ENCODE measurements at regions not wholly inside any gene's neighbourhood (a gene's known extent, or its start where the extent isn't known, plus 50 kb on each side); places are given as distances from the start of the nearest gene placed in this dataset.

GRCh38 chr6:86487660-86488221, 449.6 kb upstream of the HTR1E start:
- TF ChIP-seq EZH2 (IDR thresholded peaks at IDR 0.05; ENCODE audit: borderline replicate concordance, low read depth, low read length, severe bottlenecking), result no peak
- TF ChIP-seq CTCF (IDR thresholded peaks at IDR 0.05; ENCODE audit: borderline replicate concordance, extremely low read depth, low read length, poor library complexity, severe bottlenecking), result no peak
